ENCODE measurements at regions not wholly inside any gene's neighbourhood (a gene's known extent, or its start where the extent isn't known, plus 50 kb on each side); places are given as distances from the start of the nearest gene placed in this dataset.
"Not testable (repeated sequence)": the region's sequence is repeated elsewhere in the genome, so short reads cannot be mapped to it uniquely, and the experiment has no call there.

DNA sequence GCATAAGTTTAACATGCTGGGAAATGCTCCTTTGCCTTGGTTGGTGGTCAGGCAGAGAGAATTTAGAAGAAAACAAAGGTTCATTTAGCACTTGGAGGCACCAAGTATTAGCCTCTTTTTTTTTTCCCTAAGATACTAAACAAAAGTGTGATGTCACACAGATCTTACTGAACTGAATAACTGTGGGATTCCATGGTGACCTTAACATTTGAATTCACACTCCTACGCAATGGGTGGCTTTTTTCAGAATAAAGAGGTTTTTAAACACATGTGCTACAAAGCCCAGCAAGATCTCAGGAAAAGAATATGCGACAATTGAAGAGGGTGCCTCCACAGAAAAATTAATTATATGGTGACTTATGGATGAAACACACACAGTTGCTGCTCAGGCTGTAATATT, 133.4 kb upstream of the ABCB5 start:
- no peak overlapping the region for H3K4me3 ChIP-seq
- DNase-seq (ENCODE audit: low spot score): no peak
- H3K27ac ChIP-seq: no peak overlapping the region
- TF ChIP-seq, protein P1, sequence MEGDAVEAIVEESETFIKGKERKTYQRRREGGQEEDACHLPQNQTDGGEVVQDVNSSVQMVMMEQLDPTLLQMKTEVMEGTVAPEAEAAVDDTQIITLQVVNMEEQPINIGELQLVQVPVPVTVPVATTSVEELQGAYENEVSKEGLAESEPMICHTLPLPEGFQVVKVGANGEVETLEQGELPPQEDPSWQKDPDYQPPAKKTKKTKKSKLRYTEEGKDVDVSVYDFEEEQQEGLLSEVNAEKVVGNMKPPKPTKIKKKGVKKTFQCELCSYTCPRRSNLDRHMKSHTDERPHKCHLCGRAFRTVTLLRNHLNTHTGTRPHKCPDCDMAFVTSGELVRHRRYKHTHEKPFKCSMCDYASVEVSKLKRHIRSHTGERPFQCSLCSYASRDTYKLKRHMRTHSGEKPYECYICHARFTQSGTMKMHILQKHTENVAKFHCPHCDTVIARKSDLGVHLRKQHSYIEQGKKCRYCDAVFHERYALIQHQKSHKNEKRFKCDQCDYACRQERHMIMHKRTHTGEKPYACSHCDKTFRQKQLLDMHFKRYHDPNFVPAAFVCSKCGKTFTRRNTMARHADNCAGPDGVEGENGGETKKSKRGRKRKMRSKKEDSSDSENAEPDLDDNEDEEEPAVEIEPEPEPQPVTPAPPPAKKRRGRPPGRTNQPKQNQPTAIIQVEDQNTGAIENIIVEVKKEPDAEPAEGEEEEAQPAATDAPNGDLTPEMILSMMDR (IDR thresholded peaks at IDR 0.05): no peak

DNA sequence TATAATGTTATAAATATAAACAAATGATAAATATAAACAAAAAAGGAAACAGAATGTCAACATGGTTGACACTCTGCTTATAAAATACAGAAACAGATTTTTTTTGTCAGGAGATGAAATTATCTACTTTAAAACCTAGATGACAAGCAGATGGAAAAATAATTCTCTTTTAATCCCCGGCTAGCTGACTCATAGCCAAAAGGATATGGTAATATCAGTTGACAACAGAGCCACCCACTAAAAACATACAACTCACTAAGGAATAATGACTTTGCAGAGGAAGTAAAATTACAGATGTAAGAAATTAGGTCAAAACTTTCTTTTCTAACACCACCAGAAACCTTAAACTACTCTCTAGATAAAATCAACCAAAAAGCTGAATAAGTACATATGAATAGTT, 131.1 kb upstream of the ABCB5 start:
- Histone ChIP-seq H3K27ac (no peak overlapping the region), H3K4me3 (no peak overlapping the region)
- DNase-seq (ENCODE audit: low spot score): no peak
- TF ChIP-seq, protein P1 (IDR thresholded peaks at IDR 0.05): no peak

DNA sequence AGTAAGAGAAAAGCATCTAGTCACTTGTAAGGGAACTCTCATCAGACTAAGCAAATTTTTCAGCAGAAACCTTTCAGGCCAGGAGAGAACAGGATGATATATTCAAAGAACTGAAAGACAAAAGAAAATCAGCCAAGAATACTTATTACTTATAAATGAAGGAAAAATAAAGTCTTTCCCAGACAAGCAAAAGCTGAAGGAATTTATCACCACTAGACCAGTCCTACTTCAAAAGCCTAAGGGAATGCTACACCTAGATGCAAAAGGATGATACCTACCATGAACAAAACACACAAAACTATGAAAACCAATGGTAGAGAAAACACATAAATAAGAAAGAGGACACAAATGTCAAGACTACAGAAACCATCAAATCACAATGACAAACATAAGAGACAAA, 126.6 kb upstream of the ABCB5 start:
- DNase-seq (ENCODE audit: low spot score): no peak
- Histone ChIP-seq H3K4me3 (no peak overlapping the region), H3K27ac (no peak overlapping the region)
- TF ChIP-seq, protein P1 (IDR thresholded peaks at IDR 0.05): no peak

DNA sequence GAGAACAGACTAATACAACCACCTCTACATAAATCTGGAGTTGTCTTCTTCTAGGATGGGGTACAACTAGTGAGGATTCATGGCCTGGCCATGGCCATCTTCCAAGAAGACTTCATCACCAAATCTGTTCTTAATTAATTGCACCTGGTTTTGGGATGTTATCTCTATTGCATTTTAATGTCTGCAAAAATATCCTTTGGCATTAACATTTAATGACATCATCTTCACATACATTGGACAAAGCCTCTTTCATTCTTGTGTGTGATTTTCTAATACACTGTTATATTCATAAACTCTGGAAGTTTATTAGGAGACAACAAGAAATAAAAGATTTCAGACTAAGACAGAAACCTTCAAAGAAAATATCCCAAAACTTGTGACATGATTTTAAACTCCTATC, 124.2 kb upstream of the ABCB5 start:
- DNase-seq (ENCODE audit: low spot score): no peak
- TF ChIP-seq, protein P1 (IDR thresholded peaks at IDR 0.05): no peak
- Histone ChIP-seq H3K27ac (no peak overlapping the region), H3K4me3 (no peak overlapping the region)

DNA sequence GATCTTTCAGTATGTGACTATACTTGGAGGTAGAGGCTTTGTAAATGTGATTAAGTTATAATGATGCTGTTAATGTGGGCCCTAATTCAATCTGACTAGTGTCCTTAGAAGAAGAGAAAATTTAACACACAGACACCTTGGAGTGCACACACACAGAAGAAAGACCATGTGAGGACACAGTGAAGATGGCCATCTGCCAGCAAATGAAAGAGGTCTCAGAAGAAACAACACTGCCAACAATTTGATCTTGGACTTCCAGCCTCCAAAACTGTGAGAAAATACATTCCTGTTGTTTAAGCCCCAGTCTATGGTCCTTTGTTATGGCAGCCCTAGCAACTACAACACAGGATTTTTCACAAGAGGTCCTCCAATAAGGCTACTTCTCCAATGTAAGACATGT, 120.9 kb upstream of the ABCB5 start:
- DNase-seq (ENCODE audit: low spot score): no peak
- TF ChIP-seq, protein P1 (IDR thresholded peaks at IDR 0.05): no peak

DNA sequence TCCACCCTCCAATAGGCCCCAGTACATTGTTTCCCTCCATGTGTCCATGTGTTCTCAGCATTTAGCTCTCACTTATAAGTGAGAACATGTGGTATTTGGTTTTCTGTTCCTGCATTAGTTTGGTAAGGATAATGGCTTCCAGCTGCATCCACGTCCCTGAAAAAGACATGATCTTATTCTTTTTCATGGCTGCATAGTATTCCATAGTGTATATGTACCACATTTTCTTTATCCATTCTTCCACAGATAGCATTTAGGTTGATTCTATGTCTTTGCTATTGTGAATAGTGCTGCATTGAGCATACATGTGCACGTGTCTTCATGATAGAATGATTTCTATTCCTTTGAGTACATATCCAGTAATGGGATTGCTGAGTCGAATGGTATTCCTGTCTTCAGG, 114.0 kb upstream of the ABCB5 start:
- not testable (repeated sequence) for H3K27ac ChIP-seq; H3K4me3 ChIP-seq; DNase-seq (ENCODE audit: low spot score)

More for the DNA sequence above, 120.9 kb upstream of the ABCB5 start:
- Histone ChIP-seq H3K4me3 (no peak overlapping the region), H3K27ac (no peak overlapping the region)

DNA sequence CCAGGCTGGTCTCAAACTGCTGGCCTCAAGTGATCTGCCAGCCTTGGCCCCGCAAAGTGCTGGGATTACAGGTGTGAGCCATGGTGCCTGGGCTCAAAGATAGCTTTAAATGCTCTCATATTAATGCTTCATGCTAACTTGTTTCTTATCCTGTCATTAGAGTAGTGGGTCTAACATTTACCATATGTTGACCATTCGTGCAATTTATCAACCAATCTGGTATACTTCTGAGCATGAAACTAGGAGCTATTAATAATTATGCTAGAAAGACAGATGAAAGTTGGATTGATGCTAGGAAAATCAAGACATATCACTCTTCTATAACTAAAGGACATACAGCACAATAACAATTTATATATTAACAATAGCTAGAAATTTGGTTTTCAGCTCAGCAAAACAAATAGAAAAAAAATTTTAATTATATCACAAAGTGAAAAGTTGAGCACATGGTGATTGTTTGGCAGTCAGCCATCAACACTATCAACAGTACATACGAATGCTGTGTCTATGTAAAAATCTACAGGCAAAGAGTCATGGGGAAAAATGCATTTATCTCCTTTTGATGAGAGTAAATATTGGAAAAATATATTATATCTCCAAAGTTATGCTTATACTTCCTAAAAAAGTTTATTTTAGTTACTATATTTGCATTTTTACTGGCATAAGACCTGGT, 112.1 kb upstream of the ABCB5 start:
- DNase-seq (ENCODE audit: low spot score): no peak
- H3K4me3 ChIP-seq: no peak overlapping the region
- H3K27ac ChIP-seq: no peak overlapping the region
- TF ChIP-seq, protein P1 (IDR thresholded peaks at IDR 0.05): no peak

All from coronary artery (tissue), 2 donors.